Spleen (tissue), 11 donors: ENCODE measurements at regions not wholly inside any gene's neighbourhood (a gene's known extent, or its start where the extent isn't known, plus 50 kb on each side); places are given as distances from the start of the nearest gene placed in this dataset.
"Not testable (repeated sequence)": the region's sequence is repeated elsewhere in the genome, so short reads cannot be mapped to it uniquely, and the experiment has no call there.

ENCODE experiments used
- DNase-seq: peaks from one replicate; pipeline ENCODE4 v3.0.0-alpha.2; 2020
- H3K27ac ChIP-seq, 8 donors: fragments of 200-600 bp; sonication (generic) in 7 of 8; 1 replicate in 4 of 8; 2 replicates in 4 of 8; pipeline versions ENCODE4 v1.5.0 to v1.8.0; 2016 to 2021; ENCODE audit warnings: inconsistent platforms in 4 of 8, mild to moderate bottlenecking in 4 of 8, moderate library complexity in 1 of 8
- H3K27me3 ChIP-seq, 7 donors: fragments of 200-600 bp; sonication (generic) in 6 of 7; replicated peaks in 1 of 7; 1 replicate in 4 of 7; 2 replicates in 3 of 7; pipeline versions ENCODE4 v1.5.0 to v1.8.0; 2016 to 2021; ENCODE audit warnings: inconsistent platforms in 3 of 7, mild to moderate bottlenecking in 1 of 7
- H3K36me3 ChIP-seq, 6 donors: fragments of 200-600 bp; sonication (generic) in 5 of 6; 1 replicate in 4 of 6; 2 replicates in 2 of 6; pipeline versions ENCODE4 v1.5.0 to v1.8.0; 2016 to 2021; ENCODE audit warnings: inconsistent platforms in 2 of 6
- H3K4me1 ChIP-seq, 6 donors: fragments of 200-600 bp; sonication (generic) in 5 of 6; 1 replicate in 3 of 6; 2 replicates in 3 of 6; pipeline versions ENCODE4 v1.5.0 to v1.8.0; 2016 to 2021; ENCODE audit warnings: inconsistent platforms in 3 of 6
- H3K4me3 ChIP-seq, 8 donors: fragments of 200-600 bp; sonication (generic) in 7 of 8; 1 replicate in 4 of 8; 2 replicates in 4 of 8; pipeline versions ENCODE4 v1.5.0 to v1.8.0; 2016 to 2021; ENCODE audit warnings: inconsistent platforms in 4 of 8, mild to moderate bottlenecking in 4 of 8, moderate library complexity in 2 of 8
- H3K9me3 ChIP-seq, 8 donors: fragments of 200-600 bp; sonication (generic) in 7 of 8; 1 replicate in 4 of 8; 2 replicates in 4 of 8; pipeline versions ENCODE4 v1.5.0 to v1.8.0; 2016 to 2021; ENCODE audit warnings: inconsistent platforms in 4 of 8
- CTCF ChIP-seq, 11 experiments: fragments of 200-600 bp in 7 of 11; fragments of 450-650 bp in 4 of 11; sonication (generic) in 4 of 11; IDR thresholded peaks in 8 of 11; conservative IDR thresholded peaks in 3 of 11; 1 replicate in 7 of 11; 2 replicates in 4 of 11; pipeline versions ENCODE4 v1.4.0 to v1.8.0; 2016 to 2021; ENCODE audit warnings: antibody characterized with exemption in 11 of 11, inconsistent platforms in 4 of 11, mild to moderate bottlenecking in 1 of 11
- POLR2A ChIP-seq, 3 donors: fragments of 450-650 bp; IDR thresholded peaks; one replicate each; pipeline ENCODE4 v1.5.1; 2017; ENCODE audit warnings: antibody characterized with exemption in 3 of 3, mild to moderate bottlenecking in 1 of 3
- POLR2AphosphoS5 ChIP-seq, 3 donors: sonication (generic); formaldehyde crosslinking; IDR thresholded peaks; one replicate each; pipeline ENCODE4 v1.5.1; 2017; ENCODE audit warnings: antibody characterized with exemption in 3 of 3
- WGBS, 5 donors: extraction: QIAGEN DNeasy Blood & Tissue Kit in 3 of 5; methylation state at CpG; one replicate each; pipeline versions ENCODE4 v1.1.5 to v1.1.7; 2013 to 2018; 5-methylcytosine and 5-hydroxymethylcytosine counted together
- intact Hi-C: fragments of 100-400 bp; cut with DNase I; formaldehyde crosslinking; loops from one replicate; pipeline ENCODE4 v1.15.0; 2023; ENCODE audit warnings: low total_unique reads
- donor health status: healthy with polysubstance abuse.
- donor health status: DM: no; HTN: no; CAD: no; lungs with moderate emphysema.
- donor health status: DM: no; HTN: no; CAD: no.
- donor health status: Bipolar disorder and iron deficiency.
- donor health status: healthy.
- donor health status: DM: no; HTN: no; CAD: no.
- donor health status: DM: yes; HTN: yes; CAD: no.

GRCh38 chr7:104074529-104074928 lies 85.1 kb upstream of the RELN start:
- H3K9me3 ChIP-seq, result peaks cover 0 to 8% (median 0%) of the 10 kb centered on the region in 8 donors
- H3K27ac ChIP-seq, result no peak overlapping the region
- H3K4me1 ChIP-seq, result no peaks in the 10 kb centered on the region
- 11 to 50% (median 29%) methylated on average over 1 of the region's 1 CpG for WGBS, 5 donors
- DNase-seq, result no peak
- intact Hi-C loops, result no loop called here
- H3K36me3 ChIP-seq, result no peaks in the 10 kb centered on the region
- H3K4me3 ChIP-seq, result no peak overlapping the region
- H3K27me3 ChIP-seq, result peaks cover 0 to 4% (median 0%) of the 10 kb centered on the region in 7 donors
- no peak for TF ChIP-seq POLR2A (IDR thresholded peaks at IDR 0.05)
- TF ChIP-seq CTCF (IDR thresholded peaks at IDR 0.05 in 8 of 11, conservative IDR thresholded peaks at IDR 0.05 in 3 of 11), result no peak
- TF ChIP-seq POLR2AphosphoS5 (IDR thresholded peaks at IDR 0.05), result no peak

GRCh38 chr7:104071641-104072040 lies 82.2 kb upstream of the RELN start:
- WGBS, 5 donors, result 95 to 97% (median 96%) methylated on average over 17 to 25 of the region's 25 CpGs
- H3K4me3 ChIP-seq, H3K27me3 ChIP-seq, intact Hi-C loops, H3K36me3 ChIP-seq, H3K4me1 ChIP-seq, H3K27ac ChIP-seq: not testable (repeated sequence)
- peak; percentile 74 for DNase-seq
- peaks cover 0 to 14% (median 3%) of the 10 kb centered on the region in 8 donors for H3K9me3 ChIP-seq

- no peak overlapping the region for H3K4me3 ChIP-seq
- intact Hi-C loops, result no loop called here
- H3K27me3 ChIP-seq, result no peaks in the 10 kb centered on the region
- no peaks in the 10 kb centered on the region for H3K4me1 ChIP-seq
- H3K36me3 ChIP-seq, result no peaks in the 10 kb centered on the region
- peaks cover 0 to 8% (median 2%) of the 10 kb centered on the region in 8 donors for H3K9me3 ChIP-seq
- no peak overlapping the region for H3K27ac ChIP-seq
- no peak for TF ChIP-seq CTCF (IDR thresholded peaks at IDR 0.05 in 8 of 11, conservative IDR thresholded peaks at IDR 0.05 in 3 of 11)
- no peak for TF ChIP-seq POLR2A (IDR thresholded peaks at IDR 0.05)
- no peak for TF ChIP-seq POLR2AphosphoS5 (IDR thresholded peaks at IDR 0.05)
- no peak for DNase-seq
Measured at GRCh38 chr7:104065491-104065890, 76.0 kb upstream of the RELN start.

- no peak for DNase-seq
- WGBS, 5 donors, result 72 to 82% (median 80%) methylated on average over 1 of the region's 1 CpG
Measured at GRCh38 chr7:104064969-104065387, 75.5 kb upstream of the RELN start.

GRCh38 chr7:104063797-104064196 lies 74.3 kb upstream of the RELN start:
- WGBS, 5 donors, result 57 to 90% (median 82%) methylated on average over 2 of the region's 2 CpGs
- H3K9me3 ChIP-seq, H3K27me3 ChIP-seq, H3K27ac ChIP-seq, H3K36me3 ChIP-seq, intact Hi-C loops, H3K4me3 ChIP-seq, DNase-seq, H3K4me1 ChIP-seq: not testable (repeated sequence)

More at GRCh38 chr7:104064969-104065387, 75.5 kb upstream of the RELN start:
- Histone ChIP-seq H3K27ac (no peak overlapping the region), H3K36me3 (no peaks in the 10 kb centered on the region), H3K9me3 (peaks cover 0 to 8% (median 0%) of the 10 kb centered on the region in 8 donors), H3K27me3 (no peaks in the 10 kb centered on the region), H3K4me3 (no peak overlapping the region), H3K4me1 (no peaks in the 10 kb centered on the region)
- intact Hi-C loops, result no loop called here
- TF ChIP-seq CTCF (IDR thresholded peaks at IDR 0.05 in 8 of 11, conservative IDR thresholded peaks at IDR 0.05 in 3 of 11), result no peak
- no peak for TF ChIP-seq POLR2A (IDR thresholded peaks at IDR 0.05)
- TF ChIP-seq POLR2AphosphoS5 (IDR thresholded peaks at IDR 0.05), result no peak
